Fibroblast of skin of right quadriceps (primary cell): ENCODE measurements at regions not wholly inside any gene's neighbourhood (a gene's known extent, or its start where the extent isn't known, plus 50 kb on each side); places are given as distances from the start of the nearest gene placed in this dataset.
"Not testable (repeated sequence)": the region's sequence is repeated elsewhere in the genome, so short reads cannot be mapped to it uniquely, and the experiment has no call there.

Experiments
- DNase-seq: peaks from one replicate; pipeline ENCODE4 v3.0.0-alpha.2; 2013

- DNase-seq = no peak
Observed at GRCh38 chr22:49694462-49695260, 133.0 kb downstream of the BRD1 start.

DNA sequence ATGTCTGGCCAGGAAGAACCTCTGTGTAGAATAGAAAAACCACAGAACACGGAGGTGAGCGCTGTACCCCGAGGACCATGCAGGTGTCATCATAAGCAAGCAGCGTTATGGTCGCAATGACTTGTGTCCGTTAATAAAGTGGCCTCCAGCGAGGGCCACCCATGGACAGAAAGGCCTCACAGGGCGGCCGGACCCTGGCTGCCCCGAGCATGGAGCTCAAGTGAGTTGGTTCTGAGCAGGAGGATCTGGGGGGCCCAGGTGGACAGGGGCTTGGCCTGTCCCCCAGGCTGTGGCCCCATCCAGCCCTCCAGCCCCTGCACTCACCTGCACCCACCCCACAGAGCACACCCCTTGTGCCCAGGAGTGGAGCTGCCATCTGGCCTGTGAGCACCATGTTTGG, 133.8 kb downstream of the BRD1 start:
- DNase-seq = no peak

GRCh38 chr22:49693416-49693815, 134.3 kb downstream of the BRD1 start:
- DNase-seq = no peak

- no peak for DNase-seq
Observed at GRCh38 chr22:49692499-49693225, 135.0 kb downstream of the BRD1 start.

DNA sequence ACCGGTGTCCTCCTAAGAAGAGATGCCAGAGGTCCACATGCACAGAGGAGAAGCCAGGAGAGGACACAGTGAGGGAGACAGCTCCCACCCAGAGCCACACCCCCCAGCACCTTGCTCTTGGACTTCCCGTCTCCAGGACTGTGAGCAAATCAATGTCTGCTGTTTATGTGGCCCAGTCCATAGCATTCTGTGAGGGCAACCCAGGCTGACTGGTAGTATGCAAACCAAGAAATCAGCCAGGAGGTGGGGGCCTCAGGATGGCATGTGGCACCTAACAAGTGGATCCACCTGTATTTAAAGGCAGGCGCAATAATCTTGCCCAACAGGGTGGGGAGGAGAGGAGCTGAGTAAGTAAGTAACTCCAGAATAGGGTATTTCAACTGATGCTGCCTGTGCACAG, 136.4 kb downstream of the BRD1 start:
- DNase-seq = no peak

DNA sequence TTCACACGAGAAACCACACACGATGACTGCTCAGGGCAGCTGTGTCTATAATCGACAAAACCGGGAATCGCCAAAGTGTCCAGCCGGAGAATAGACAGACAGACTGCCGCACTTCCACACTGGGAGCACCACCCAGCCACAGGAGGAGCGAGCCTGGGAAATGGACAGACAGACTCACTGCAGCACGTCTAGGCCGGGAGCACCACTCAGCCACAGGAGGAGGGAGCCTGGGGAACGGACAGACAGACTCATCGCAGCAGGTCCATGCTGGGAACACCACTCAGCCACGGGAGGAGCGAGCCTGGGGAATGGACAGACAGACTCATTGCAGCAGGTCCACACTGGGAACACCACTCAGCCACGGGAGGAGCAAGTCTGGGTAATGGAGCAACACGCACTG, 137.2 kb downstream of the BRD1 start:
- no peak for DNase-seq

DNA sequence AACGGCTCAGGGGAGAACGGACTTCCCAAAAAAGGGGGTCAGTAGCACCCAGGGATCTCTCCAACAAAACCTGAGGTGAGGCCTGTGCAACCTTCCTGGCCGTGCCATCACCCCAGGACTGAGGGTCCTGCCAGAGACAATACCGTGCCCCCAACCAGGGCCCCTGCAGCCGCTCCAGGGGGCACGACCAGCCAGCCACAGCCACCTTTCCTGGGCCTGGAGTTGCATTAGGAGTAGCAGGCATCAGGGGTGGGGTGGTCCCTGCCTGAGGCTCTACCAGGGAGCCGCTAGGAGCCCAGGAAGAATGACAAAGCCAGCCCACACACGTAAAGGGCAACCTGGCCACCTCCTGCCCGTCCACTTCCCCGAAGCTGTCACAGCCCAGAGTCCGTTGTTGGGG, 137.8 kb downstream of the BRD1 start:
- no peak for DNase-seq

- no peak for DNase-seq
Observed at GRCh38 chr22:49689255-49689770, 138.4 kb downstream of the BRD1 start.

GRCh38 chr22:49688516-49689254, 139.0 kb downstream of the BRD1 start:
- no peak for DNase-seq

DNA sequence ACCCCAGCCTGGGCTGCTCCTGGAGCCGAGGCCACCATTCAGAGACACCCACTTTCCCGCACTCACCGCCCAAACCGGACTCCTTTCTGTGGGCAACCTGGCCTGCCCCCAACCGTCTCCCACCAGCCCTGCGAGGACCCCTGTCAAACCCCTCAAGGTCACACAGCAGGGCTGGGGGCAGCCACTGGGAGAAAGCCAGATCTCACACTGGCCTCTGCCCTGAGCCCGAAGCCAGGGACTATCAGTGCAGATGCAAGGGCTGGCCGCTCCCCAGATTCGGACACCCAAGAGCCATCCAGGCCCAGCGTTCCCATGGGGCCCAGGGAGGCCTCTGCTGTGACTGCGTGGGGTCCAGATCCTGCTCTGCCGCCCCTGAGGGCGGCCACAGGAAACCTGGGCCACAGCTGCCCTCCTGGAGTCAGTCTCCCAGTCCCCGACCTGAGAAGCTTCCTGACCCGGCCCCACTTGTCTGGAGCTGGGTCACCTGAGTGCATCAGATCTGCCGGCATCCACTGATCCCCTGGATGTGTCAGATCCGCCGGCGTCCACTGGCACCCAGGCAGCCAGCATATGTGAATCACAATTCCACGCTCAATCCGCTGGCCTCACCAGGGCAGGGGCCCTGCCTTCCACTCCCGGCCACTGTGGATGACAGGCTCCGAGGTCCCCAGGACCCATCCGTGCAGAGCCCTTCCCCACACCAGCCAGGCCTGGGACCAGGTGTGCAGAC, 139.7 kb downstream of the BRD1 start:
- no peak for DNase-seq

DNA sequence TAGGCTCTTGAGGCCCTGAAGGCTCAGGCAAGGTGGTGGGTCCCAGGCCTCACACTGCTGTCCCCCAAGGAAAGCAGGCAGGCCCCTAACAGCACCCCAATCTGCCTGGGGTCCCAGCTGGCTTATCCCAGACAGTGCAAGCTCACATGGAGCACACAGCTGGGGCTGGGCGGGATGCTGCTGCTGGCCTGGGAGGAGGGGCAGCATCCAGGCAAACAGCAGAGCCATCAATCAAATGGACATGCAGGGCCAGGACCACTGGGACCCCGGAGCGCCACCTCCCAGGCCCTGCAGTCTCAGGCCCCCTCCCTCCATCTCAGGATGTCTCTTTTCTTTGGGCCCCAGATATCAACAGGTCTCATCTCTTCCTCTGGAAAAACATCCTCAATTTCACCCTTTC, 140.3 kb downstream of the BRD1 start:
- DNase-seq = no peak

- DNase-seq = no peak
Observed at GRCh38 chr22:49686495-49687219, 141.0 kb downstream of the BRD1 start.

- DNase-seq = no peak
Observed at GRCh38 chr22:49685686-49686085, 142.0 kb downstream of the BRD1 start.

- DNase-seq = no peak
Observed at GRCh38 chr22:49685116-49685515, 142.6 kb downstream of the BRD1 start.

- DNase-seq = no peak
Observed at GRCh38 chr22:49683032-49683431, 144.6 kb downstream of the BRD1 start.

DNA sequence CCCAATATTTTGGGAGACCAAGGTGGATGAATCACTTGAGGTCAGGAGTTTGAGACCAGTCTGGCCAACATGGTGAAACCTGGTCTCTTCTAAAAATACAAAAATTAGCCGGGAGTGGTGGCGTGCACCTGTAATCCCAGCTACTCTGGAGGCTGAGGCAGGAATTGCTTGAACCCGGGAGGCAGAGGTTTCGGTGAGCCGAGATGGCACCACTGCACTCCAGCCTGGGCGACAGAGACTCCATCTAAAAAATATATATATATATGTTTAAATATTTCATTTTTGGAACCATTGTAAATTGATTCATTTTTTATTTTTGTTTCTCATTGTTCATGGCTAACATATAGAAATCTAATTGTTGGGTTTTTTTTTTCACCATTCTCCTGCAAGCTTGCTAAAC, 146.9 kb downstream of the BRD1 start:
- not testable (repeated sequence) for DNase-seq

DNA sequence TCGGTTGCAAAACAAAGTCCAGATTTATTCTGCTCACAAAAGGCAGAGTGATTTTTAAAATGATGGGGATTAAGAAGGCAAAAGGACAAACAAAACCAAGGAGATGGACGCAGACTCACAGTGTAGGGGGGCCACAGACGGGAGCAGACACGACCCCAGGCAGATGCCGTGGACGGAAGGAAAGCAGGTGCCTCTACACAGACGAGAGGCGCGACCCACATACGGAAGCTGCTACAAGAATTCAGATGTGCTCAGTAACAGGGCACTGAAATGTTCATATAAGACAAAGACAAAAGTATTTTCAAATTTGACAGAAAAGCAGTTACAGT, 148.9 kb downstream of the BRD1 start:
- no peak for DNase-seq

GRCh38 chr22:49678137-49678841, 149.4 kb downstream of the BRD1 start:
- no peak for DNase-seq

DNA sequence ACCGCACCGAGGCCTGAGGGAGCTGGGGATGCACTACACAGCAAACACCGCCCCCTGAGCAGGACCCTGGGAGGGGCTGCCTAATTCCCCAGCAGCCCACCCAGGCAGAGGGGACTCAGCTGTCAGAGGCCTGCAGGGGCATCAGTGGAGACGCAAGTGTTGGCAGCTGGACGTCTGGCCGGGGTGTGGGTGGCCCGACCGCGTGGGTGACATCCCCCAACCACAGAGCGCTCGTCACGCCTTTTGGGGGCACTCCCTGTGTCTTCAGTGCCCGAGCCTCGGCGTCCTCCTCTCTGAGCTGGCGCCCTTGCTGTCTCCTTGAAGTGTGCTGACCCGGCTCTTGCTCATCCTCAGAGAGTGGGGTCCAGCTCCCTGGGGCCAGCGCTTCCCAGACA, 150.2 kb downstream of the BRD1 start:
- no peak for DNase-seq

DNA sequence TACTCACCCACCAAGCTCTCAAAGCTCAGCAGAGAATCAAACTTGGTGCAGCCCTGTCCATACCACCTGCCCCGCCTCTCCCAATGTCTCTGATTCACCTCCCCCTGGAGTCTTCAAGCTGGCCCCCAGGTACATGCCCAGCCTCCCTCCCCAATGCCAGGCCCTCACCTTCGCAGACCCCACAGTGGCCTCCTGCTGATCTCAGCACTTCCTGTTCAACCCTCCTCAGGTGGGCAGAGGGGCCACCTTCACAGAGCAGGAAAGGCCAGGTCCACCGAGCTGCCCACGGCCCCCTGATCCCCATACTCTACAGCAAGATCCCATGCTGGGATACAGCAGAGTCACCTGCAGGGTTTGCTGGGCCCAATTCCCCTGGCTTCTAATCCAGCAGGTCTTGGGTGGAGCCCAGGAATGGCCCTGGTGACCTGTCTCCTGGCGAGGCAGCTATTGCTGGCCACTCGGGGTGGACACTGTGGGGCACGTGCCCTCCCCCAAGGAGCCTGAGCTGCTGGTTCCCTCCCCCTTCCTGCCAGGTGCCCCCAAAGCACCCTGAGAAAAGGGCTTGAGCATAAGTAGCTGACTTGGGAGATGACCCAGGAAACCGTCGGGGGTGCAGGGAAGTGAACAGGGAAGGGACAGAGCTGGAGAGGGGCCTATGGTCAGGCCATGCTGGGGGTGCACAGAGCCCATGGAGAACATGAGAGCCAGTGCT, 150.7 kb downstream of the BRD1 start:
- no peak for DNase-seq

DNA sequence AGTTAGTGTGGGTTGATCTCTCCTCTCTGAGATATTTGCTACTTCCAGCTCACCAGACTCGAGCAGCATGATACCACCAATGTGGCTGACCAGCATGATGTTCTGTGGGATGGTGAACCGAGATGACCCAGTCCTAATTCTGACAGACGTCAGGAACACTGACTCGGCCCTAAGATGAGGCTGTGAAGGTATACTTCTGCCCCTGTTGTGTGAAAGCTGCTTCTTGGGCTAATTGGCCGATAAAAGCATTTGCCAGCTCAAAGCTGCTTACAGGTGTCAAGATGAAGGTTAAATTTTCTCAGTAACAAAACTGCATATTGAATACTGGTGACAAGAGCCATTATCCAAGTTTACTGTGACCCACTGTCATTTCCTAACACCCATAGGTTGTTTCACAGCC, 151.4 kb downstream of the BRD1 start:
- no peak for DNase-seq
